H1 (cell line): ENCODE measurements at regions not wholly inside any gene's neighbourhood (a gene's known extent, or its start where the extent isn't known, plus 50 kb on each side); places are given as distances from the start of the nearest gene placed in this dataset.

ENCODE experiments used
- CTCF ChIA-PET: fragments of 300-600 bp; sonication (Branson Sonifier 250); formaldehyde crosslinking; loops from one replicate; lab custom pipeline; 2021; ENCODE audit not compliant: partially characterized antibody; lab: Charles Lee
- POLR2A ChIA-PET: fragments of 300-600 bp; sonication (Branson Sonifier 250); formaldehyde crosslinking; loops from one replicate; lab custom pipeline; 2021; ENCODE audit warnings: inconsistent platforms; ENCODE audit not compliant: partially characterized antibody; lab: Charles Lee
- DNase-seq, 2 experiments: peaks; one replicate each; pipeline versions ENCODE4 v3.0.0 to v3.0.0-alpha.2; 2010 to 2022; ENCODE audit warnings: low spot score in 2 of 2, low read depth in 1 of 2, mixed read lengths in 1 of 2
- FAIRE-seq: peaks from 2 replicates; lab custom pipeline; 2011; peaks lifted over from hg19 to GRCh38; lab: Jason Lieb, UNC
- H2AFZ ChIP-seq: 2 replicates; pipeline ENCODE4 v1.8.1; 2012; ENCODE audit warnings: low read length, inconsistent platforms
- H2AK5ac ChIP-seq: 2 replicates; pipeline ENCODE4 v1.6.1; 2013; ENCODE audit warnings: low read depth, low read length
- H2BK120ac ChIP-seq: replicated peaks from 2 replicates; pipeline ENCODE3; 2013; ENCODE audit warnings: low read depth, low read length, inconsistent platforms
- H2BK12ac ChIP-seq: 2 replicates; pipeline ENCODE4 v1.6.1; 2013; ENCODE audit warnings: low read depth, low read length
- H2BK15ac ChIP-seq: 2 replicates; pipeline ENCODE4 v1.6.1; 2013; ENCODE audit warnings: low read length
- H2BK20ac ChIP-seq: 2 replicates; pipeline ENCODE4 v1.6.1; 2013; ENCODE audit warnings: low read length
- H2BK5ac ChIP-seq: 2 replicates; pipeline ENCODE4 v1.6.1; 2013; ENCODE audit warnings: low read depth, low read length
- H3K14ac ChIP-seq: 2 replicates; pipeline ENCODE4 v1.6.1; 2013; ENCODE audit warnings: inconsistent platforms; ENCODE audit not compliant: insufficient read length
- H3K18ac ChIP-seq: 2 replicates; pipeline ENCODE4 v1.6.1; 2013; ENCODE audit warnings: low read length; ENCODE audit errors: extremely low read depth
- H3K23ac ChIP-seq: 2 replicates; pipeline ENCODE4 v1.6.1; 2013; ENCODE audit warnings: inconsistent platforms; ENCODE audit not compliant: insufficient read length
- H3K23me2 ChIP-seq: 2 replicates; pipeline ENCODE4 v1.6.1; 2013; ENCODE audit warnings: low read depth, low read length
- H3K27ac ChIP-seq: 2 replicates; pipeline ENCODE4 v1.6.1; 2011; ENCODE audit warnings: low read depth, low read length, inconsistent platforms
- H3K27me3 ChIP-seq, 4 experiments: replicated peaks in 1 of 4; 1 replicate in 1 of 4; 2 replicates in 3 of 4; pipeline versions ENCODE4 v1.6.1 to v1.8.1; 2011 to 2013; ENCODE audit warnings: low read length in 3 of 4, mild to moderate bottlenecking in 3 of 4, inconsistent platforms in 2 of 4, mixed read lengths in 2 of 4, moderate library complexity in 1 of 4; ENCODE audit not compliant: control insufficient read depth in 3 of 4, insufficient read depth in 3 of 4; ENCODE audit errors: extremely low read depth in 1 of 4
- H3K36me3 ChIP-seq, 4 experiments: 2 replicates each; pipeline versions ENCODE4 v1.6.1 to v1.8.1; 2011 to 2013; ENCODE audit warnings: mild to moderate bottlenecking in 4 of 4, low read length in 3 of 4, moderate library complexity in 2 of 4, control low read depth in 1 of 4, inconsistent platforms in 1 of 4; ENCODE audit not compliant: insufficient read depth in 4 of 4, control insufficient read depth in 2 of 4
- H3K4ac ChIP-seq: replicated peaks from 2 replicates; pipeline ENCODE3; 2013; ENCODE audit warnings: low read length, low read depth, mixed read lengths, inconsistent platforms; ENCODE audit not compliant: insufficient read length
- H3K4me1 ChIP-seq, 4 experiments: replicated peaks in 1 of 4; 1 replicate in 1 of 4; 2 replicates in 3 of 4; pipeline versions ENCODE4 v1.6.1 to v1.8.1; 2011 to 2013; ENCODE audit warnings: low read length in 3 of 4, inconsistent platforms in 2 of 4, mixed read lengths in 1 of 4; ENCODE audit not compliant: insufficient read depth in 4 of 4, control insufficient read depth in 3 of 4
- H3K4me2 ChIP-seq, 2 experiments: 2 replicates each; pipeline versions ENCODE4 v1.6.1 to v1.8.1; 2011 to 2013; ENCODE audit warnings: low read depth in 2 of 2, low read length in 2 of 2, control low read depth in 1 of 2, inconsistent platforms in 1 of 2, mild to moderate bottlenecking in 1 of 2; ENCODE audit not compliant: insufficient read depth in 1 of 2
- H3K4me3 ChIP-seq, 4 experiments: fragments of 200-600, 300-600 bp in 1 of 4; sonication (generic), shearing (Covaris generic), sonication (Bioruptor Twin) in 1 of 4; 2 replicates each; pipeline versions ENCODE4 v1.5.1 to v1.8.1; 2011 to 2016; ENCODE audit warnings: low read length in 4 of 4, low read depth in 3 of 4, control low read depth in 2 of 4, inconsistent platforms in 2 of 4, mild to moderate bottlenecking in 2 of 4, mixed read lengths in 1 of 4, moderate library complexity in 1 of 4; ENCODE audit not compliant: insufficient read depth in 2 of 4; ENCODE audit errors: extremely low read depth in 1 of 4
- H3K56ac ChIP-seq: replicated peaks from 2 replicates; pipeline ENCODE3; 2013; ENCODE audit warnings: low read depth, mild to moderate bottlenecking, mixed read lengths, low read length, inconsistent platforms; ENCODE audit not compliant: insufficient read length
- H3K79me1 ChIP-seq: 2 replicates; pipeline ENCODE4 v1.6.1; 2013; ENCODE audit warnings: low read depth, low read length, control low read depth
- H3K79me2 ChIP-seq, 2 experiments: 2 replicates each; pipeline versions ENCODE4 v1.6.1 to v1.8.1; 2012 to 2013; ENCODE audit warnings: low read length in 2 of 2, mild to moderate bottlenecking in 2 of 2, inconsistent platforms in 1 of 2; ENCODE audit not compliant: insufficient read depth in 2 of 2, control insufficient read depth in 1 of 2
- H3K9ac ChIP-seq, 4 experiments: replicated peaks in 1 of 4; 1 replicate in 1 of 4; 2 replicates in 3 of 4; pipeline versions ENCODE4 v1.6.1 to v1.8.1; 2011 to 2013; ENCODE audit warnings: low read depth in 3 of 4, low read length in 3 of 4, control low read depth in 2 of 4, mild to moderate bottlenecking in 2 of 4, moderate library complexity in 2 of 4, inconsistent platforms in 1 of 4; ENCODE audit errors: extremely low read depth in 1 of 4
- H3K9me3 ChIP-seq, 2 experiments: 2 replicates each; pipeline versions ENCODE4 v1.6.1 to v1.8.1; 2012 to 2013; ENCODE audit warnings: mild to moderate bottlenecking in 2 of 2, moderate library complexity in 2 of 2, control low read depth in 1 of 2, inconsistent platforms in 1 of 2, low read depth in 1 of 2, low read length in 1 of 2, mixed read lengths in 1 of 2; ENCODE audit not compliant: insufficient read depth in 2 of 2
- H4K20me1 ChIP-seq, 2 experiments: replicated peaks in 1 of 2; 2 replicates each; pipeline versions ENCODE3 to v1.8.1; 2011 to 2013; ENCODE audit warnings: inconsistent platforms in 2 of 2, low read length in 2 of 2, mild to moderate bottlenecking in 1 of 2; ENCODE audit not compliant: insufficient read depth in 2 of 2, control insufficient read depth in 1 of 2
- H4K5ac ChIP-seq: 2 replicates; pipeline ENCODE4 v1.6.1; 2013; ENCODE audit warnings: low read length, low read depth, mixed read lengths, inconsistent platforms; ENCODE audit not compliant: insufficient read length
- H4K8ac ChIP-seq: 2 replicates; pipeline ENCODE4 v1.8.0; 2013; ENCODE audit warnings: mild to moderate bottlenecking, moderate library complexity, low read length, inconsistent platforms; ENCODE audit not compliant: insufficient read depth; ENCODE audit errors: extremely low read depth
- H4K91ac ChIP-seq: replicated peaks from 2 replicates; pipeline ENCODE3; 2013; ENCODE audit warnings: low read length, mixed read lengths, inconsistent platforms; ENCODE audit not compliant: insufficient read length
- CHD2 ChIP-seq: IDR thresholded peaks from 2 replicates; pipeline ENCODE4 v1.6.1; 2012; ENCODE audit warnings: low read length, improper control_type of control experiment
- FOSL1 ChIP-seq: IDR thresholded peaks from 2 replicates; pipeline ENCODE4 v1.6.1; 2011; ENCODE audit warnings: mild to moderate bottlenecking, low read depth, low read length, moderate library complexity; ENCODE audit not compliant: insufficient read depth
- HDAC2 ChIP-seq, 2 experiments: fragments of 300-600 bp in 1 of 2; sonication (generic) in 1 of 2; IDR thresholded peaks; 2 replicates each; pipeline ENCODE4 v1.6.1; 2011 to 2012; ENCODE audit warnings: low read depth in 2 of 2, low read length in 2 of 2, mild to moderate bottlenecking in 2 of 2, moderate library complexity in 2 of 2, borderline replicate concordance in 1 of 2, inconsistent platforms in 1 of 2
- KDM5A ChIP-seq: fragments of 200-600 bp; IDR thresholded peaks from 2 replicates; pipeline ENCODE4 v1.7.1; 2012; ENCODE audit warnings: mild to moderate bottlenecking, low read length, inconsistent platforms, mixed read lengths
- RXRA ChIP-seq: IDR thresholded peaks from 2 replicates; pipeline ENCODE4 v1.6.1; 2011; ENCODE audit warnings: low read depth, mild to moderate bottlenecking, low read length, moderate library complexity; ENCODE audit not compliant: insufficient read depth
- WGBS, 2 experiments: shearing (Covaris generic) in 1 of 2; methylation state at CpG; one replicate each; pipeline versions ENCODE4 v1.1.6 to v1.1.7; 2013 to 2015; ENCODE audit warnings: low lambda C conversion rate in 2 of 2, mixed read lengths in 2 of 2, inconsistent platforms in 1 of 2, low coverage in 1 of 2, missing lambda C conversion rate in 1 of 2; ENCODE audit not compliant: insufficient replicate concordance in 2 of 2, insufficient coverage in 1 of 2, insufficient read length in 1 of 2; ENCODE audit errors: extremely low coverage in 1 of 2, missing lambda C conversion rate in 1 of 2; 5-methylcytosine and 5-hydroxymethylcytosine counted together

DNA sequence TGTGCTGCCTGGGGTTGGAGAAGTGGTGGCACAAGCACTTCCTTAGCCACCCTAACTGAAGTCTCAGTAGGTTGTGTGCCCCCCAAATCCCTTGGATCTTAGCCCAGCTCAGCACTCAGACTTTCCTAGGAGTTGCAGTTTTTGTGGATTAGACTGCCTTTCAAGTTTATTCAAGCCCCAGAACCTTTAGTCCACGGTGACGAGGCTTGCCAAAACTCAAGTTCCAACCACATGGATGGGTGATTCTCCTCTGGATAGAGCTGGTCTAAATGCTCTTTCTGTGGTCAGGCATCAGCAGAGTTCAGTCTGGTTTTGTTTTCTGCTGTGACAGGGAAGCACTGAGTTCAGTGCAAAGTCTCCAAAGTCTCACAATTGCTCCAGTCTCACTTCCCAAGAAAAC is 2858.7 kb downstream of the PCDH9 start:
- Histone ChIP-seq H3K27ac (no peak overlapping the region), H2BK120ac (no peak overlapping the region), H4K20me1 (no peaks in the 10 kb centered on the region), H3K4me2 (no peak overlapping the region), H3K23ac (no peak overlapping the region), H3K79me1 (no peaks in the 10 kb centered on the region), H3K4ac (no peak overlapping the region), H3K18ac (no peak overlapping the region), H2BK12ac (no peak overlapping the region), H3K36me3 (no peaks in the 10 kb centered on the region), H2AFZ (no peak overlapping the region), H4K5ac (no peak overlapping the region), H4K91ac (no peak overlapping the region), H3K4me3 (no peak overlapping the region), H2BK20ac (no peak overlapping the region), H3K79me2 (no peaks in the 10 kb centered on the region), H3K4me1 (no peaks in the 10 kb centered on the region), H2BK5ac (no peak overlapping the region), H4K8ac (no peak overlapping the region), H2AK5ac (no peak overlapping the region), H3K27me3 (no peaks in the 10 kb centered on the region), H3K14ac (no peak overlapping the region), H3K23me2 (no peaks in the 10 kb centered on the region), H3K56ac (no peak overlapping the region), H3K9ac (no peak overlapping the region), H2BK15ac (no peak overlapping the region), H3K9me3 (peaks cover 8 to 15% of the 10 kb centered on the region in 2 experiments; a peak in 3 of 4 replicates)
- POLR2A ChIA-PET: no interaction called here
- CTCF ChIA-PET: interaction anchor here (1.5 kb wide), 1 partner anchor 11 kb away, joined by 3 read pairs; no protein-coding TSS in a partner anchor
- no peak for DNase-seq
- 95% methylated on average over 2 of the region's 2 CpGs; no CpG with 5 or more reads in 1 of the 2 experiments for WGBS, 2 experiments
- TF ChIP-seq FOSL1 (no peak), KDM5A (no peak), RXRA (no peak), CHD2 (no peak), HDAC2 (IDR thresholded peaks at IDR 0.05; ENCODE audit: borderline replicate concordance in 1 of 2, low read depth in 2 of 2, low read length in 2 of 2) (no peak)
- no peak for FAIRE-seq
